Upper lobe of right lung (tissue), 1 donor: ENCODE measurements at regions not wholly inside any gene's neighbourhood (a gene's known extent, or its start where the extent isn't known, plus 50 kb on each side); places are given as distances from the start of the nearest gene placed in this dataset.
"Not testable (repeated sequence)": the region's sequence is repeated elsewhere in the genome, so short reads cannot be mapped to it uniquely, and the experiment has no call there.

Experiments used
- ATAC-seq: fragments of 200-7000 bp; cut with Tn5 transposase; one replicate; pipeline ENCODE4 v1.9.1; 2020; ENCODE audit warnings: mild to moderate bottlenecking, moderate library complexity
- DNase-seq: peaks from one replicate; pipeline ENCODE4 v3.0.0-alpha.2; 2020
- H3K27ac ChIP-seq: fragments of 200-600 bp; one replicate; pipeline ENCODE4 v1.8.0; 2022
- H3K27me3 ChIP-seq: fragments of 200-600 bp; one replicate; pipeline ENCODE4 v1.8.0; 2022; ENCODE audit warnings: mild to moderate bottlenecking
- H3K36me3 ChIP-seq: fragments of 200-600 bp; one replicate; pipeline ENCODE4 v1.8.0; 2022
- H3K4me1 ChIP-seq: fragments of 200-600 bp; one replicate; pipeline ENCODE4 v1.8.0; 2022
- H3K4me3 ChIP-seq: fragments of 200-600 bp; one replicate; pipeline ENCODE4 v1.8.0; 2022; ENCODE audit warnings: mild to moderate bottlenecking
- H3K9me3 ChIP-seq: fragments of 200-600 bp; one replicate; pipeline ENCODE4 v1.8.0; 2022
- intact Hi-C: fragments of 100-400 bp; cut with DNase I; formaldehyde crosslinking; loops from one replicate; pipeline ENCODE4 v1.11.0; 2022
- TF ChIP-seq, protein P1 (sequence below): fragments of 200-600 bp; IDR thresholded peaks from one replicate; pipeline ENCODE4 v1.8.0; 2022; ENCODE audit warnings: antibody characterized with exemption
- donor health status: DM: no; HTN: yes; CAD: no; lungs with severe emphysema.

DNA sequence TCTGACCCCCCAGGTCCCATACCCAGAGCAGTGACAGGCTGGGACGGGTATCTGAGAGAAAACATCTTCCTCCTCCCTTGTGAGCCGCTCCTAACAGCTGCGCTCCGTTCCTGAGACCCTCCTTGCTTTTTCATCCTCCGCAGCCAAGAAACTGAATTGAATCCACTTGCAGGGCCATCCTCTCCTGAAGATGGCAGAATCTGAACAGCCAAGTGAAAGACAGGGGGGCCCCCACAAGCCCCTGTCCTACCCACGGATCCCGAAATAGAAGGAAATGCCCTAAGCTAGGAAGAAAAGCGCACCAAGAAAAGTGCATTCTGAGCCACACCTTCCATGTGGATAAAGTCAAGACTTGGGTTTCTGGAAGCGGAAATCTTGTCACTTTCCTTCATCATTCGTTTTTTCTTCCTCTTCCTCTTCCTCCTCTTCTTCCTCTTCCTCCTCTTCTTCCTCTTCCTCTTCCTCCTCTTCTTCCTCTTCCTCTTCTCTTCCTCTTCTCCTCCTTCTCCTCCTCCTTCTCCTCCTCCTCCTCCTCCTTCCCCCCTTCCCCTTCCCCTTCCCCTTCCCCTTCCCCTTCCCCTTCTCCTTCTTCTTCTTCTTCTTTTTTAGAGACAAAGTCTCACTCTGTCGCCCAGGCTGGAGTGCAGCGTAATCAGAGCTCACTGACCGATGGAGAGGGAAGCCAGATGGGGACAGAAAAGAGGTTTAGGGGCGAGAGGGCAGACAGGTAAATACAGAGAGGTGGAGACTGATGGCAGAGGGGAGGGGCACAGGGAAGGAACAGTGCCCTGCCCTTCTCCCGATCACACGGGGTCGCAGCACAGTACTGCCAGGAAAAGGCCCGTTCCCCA, 86.0 kb upstream of the WWC2 start:
- TF ChIP-seq, protein P1, sequence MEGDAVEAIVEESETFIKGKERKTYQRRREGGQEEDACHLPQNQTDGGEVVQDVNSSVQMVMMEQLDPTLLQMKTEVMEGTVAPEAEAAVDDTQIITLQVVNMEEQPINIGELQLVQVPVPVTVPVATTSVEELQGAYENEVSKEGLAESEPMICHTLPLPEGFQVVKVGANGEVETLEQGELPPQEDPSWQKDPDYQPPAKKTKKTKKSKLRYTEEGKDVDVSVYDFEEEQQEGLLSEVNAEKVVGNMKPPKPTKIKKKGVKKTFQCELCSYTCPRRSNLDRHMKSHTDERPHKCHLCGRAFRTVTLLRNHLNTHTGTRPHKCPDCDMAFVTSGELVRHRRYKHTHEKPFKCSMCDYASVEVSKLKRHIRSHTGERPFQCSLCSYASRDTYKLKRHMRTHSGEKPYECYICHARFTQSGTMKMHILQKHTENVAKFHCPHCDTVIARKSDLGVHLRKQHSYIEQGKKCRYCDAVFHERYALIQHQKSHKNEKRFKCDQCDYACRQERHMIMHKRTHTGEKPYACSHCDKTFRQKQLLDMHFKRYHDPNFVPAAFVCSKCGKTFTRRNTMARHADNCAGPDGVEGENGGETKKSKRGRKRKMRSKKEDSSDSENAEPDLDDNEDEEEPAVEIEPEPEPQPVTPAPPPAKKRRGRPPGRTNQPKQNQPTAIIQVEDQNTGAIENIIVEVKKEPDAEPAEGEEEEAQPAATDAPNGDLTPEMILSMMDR, result no peak
- Histone ChIP-seq H3K36me3 (no peaks in the 10 kb centered on the region), H3K4me3 (no peak overlapping the region), H3K27ac (no peak overlapping the region), H3K9me3 (no peaks in the 10 kb centered on the region), H3K4me1 (no peaks in the 10 kb centered on the region), H3K27me3 (peaks cover 10% of the 10 kb centered on the region)
- intact Hi-C loops, result no loop called here
- ATAC-seq, result no peak
- DNase-seq, result no peak

DNA sequence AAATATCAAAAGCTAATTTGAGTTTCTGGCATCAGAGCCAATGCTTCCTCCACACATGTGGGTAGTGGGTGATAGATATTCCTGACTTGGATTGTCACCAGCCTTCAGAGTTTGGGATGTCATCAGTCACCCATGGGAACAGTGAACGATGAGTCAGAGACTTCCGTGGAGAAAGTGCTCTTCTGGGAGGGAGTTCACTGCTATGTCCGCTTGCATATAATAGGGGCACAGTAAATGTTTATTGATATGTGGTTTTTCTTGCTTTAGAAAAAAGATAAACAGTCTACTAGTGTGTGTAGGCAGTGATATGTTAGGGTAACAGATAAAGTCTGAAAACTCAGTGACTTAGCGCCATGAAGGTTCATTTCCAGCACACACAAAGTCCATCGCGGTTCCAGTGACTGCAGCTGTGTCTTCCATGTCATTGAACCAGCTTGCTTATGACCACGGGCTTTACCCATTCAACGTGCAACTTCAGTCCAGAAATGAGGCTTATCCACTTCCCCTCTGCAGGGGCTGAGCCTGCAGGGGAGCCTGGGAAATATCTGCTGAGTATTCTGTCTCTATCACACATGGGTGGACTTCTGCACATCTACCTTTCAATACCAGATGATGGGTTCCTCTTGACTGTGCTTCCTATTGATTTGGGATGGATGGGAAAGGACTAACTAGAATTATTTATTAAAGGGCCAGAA, 87.7 kb upstream of the WWC2 start:
- ATAC-seq, result no peak
- H3K9me3 ChIP-seq, result no peaks in the 10 kb centered on the region

GRCh38 chr4:183008492-183008891, 90.6 kb upstream of the WWC2 start:
- TF ChIP-seq, protein P1, result no peak
- H3K36me3 ChIP-seq, result no peaks in the 10 kb centered on the region
- no peak overlapping the region for H3K4me3 ChIP-seq
- no peak overlapping the region for H3K27ac ChIP-seq
- DNase-seq (no peak), ATAC-seq (no peak)
- no peaks in the 10 kb centered on the region for H3K4me1 ChIP-seq
- no peaks in the 10 kb centered on the region for H3K9me3 ChIP-seq
- H3K27me3 ChIP-seq, result peaks cover 10% of the 10 kb centered on the region
- intact Hi-C loops, result no loop called here

More for the DNA sequence above, 87.7 kb upstream of the WWC2 start:
- Histone ChIP-seq H3K4me3 (no peak overlapping the region), H3K27me3 (peaks cover 10% of the 10 kb centered on the region), H3K36me3 (no peaks in the 10 kb centered on the region), H3K27ac (no peak overlapping the region), H3K4me1 (no peaks in the 10 kb centered on the region)
- no peak for DNase-seq
- intact Hi-C loops, result no loop called here
- TF ChIP-seq, protein P1, result no peak

DNA sequence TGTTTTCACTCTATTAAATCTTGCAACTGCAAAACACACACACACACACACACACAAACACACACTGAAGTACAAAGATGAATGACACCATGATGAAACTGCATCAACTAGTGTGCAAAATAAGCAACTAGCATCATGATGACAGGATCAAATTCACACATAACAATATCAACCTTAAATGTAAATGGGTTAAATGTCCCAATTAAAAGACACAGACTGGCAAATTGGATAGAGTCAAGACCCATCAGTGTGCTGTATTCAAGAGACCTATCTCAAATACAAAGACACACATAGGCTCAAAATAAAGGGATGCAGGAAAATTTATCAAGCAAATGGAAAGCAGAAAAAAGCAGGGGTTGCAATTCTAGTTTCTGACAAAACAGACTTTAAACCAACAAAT, 87.2 kb upstream of the DCTD start:
- H3K9me3 ChIP-seq, H3K27me3 ChIP-seq, H3K4me1 ChIP-seq, H3K4me3 ChIP-seq, H3K27ac ChIP-seq, DNase-seq, ATAC-seq, intact Hi-C loops, H3K36me3 ChIP-seq: not testable (repeated sequence)

- DNase-seq, result no peak
- intact Hi-C loops, result no loop called here
- no peak overlapping the region for H3K27ac ChIP-seq
These were observed 77.0 kb upstream of the DCTD start for GRCh38 chr4:182994171-182994570.

More at GRCh38 chr4:182994171-182994570, 77.0 kb upstream of the DCTD start:
- Histone ChIP-seq H3K9me3 (peaks cover 5% of the 10 kb centered on the region), H3K4me3 (no peak overlapping the region), H3K36me3 (no peaks in the 10 kb centered on the region), H3K27me3 (no peaks in the 10 kb centered on the region), H3K4me1 (no peaks in the 10 kb centered on the region)
- TF ChIP-seq, protein P1, result no peak
- ATAC-seq, result no peak
